GM18511 (cell line): ENCODE measurements at regions not wholly inside any gene's neighbourhood (a gene's known extent, or its start where the extent isn't known, plus 50 kb on each side); places are given as distances from the start of the nearest gene placed in this dataset.
A peak's percentile ranks its signal among the peaks of the same experiment; 100 is the strongest.
"Not testable (repeated sequence)": the region's sequence is repeated elsewhere in the genome, so short reads cannot be mapped to it uniquely, and the experiment has no call there.

Experiments
- ATAC-seq: cut with Tn5 transposase; IDR thresholded peaks from one replicate; pipeline ENCODE4 v1.9.1; 2021; ENCODE audit warnings: mild to moderate bottlenecking, moderate library complexity; ENCODE audit not compliant: unreplicated experiment

- ATAC-seq = no peak
Observed at GRCh38 chr1:25134307-25134706, 98.0 kb downstream of the SYF2 start.

- ATAC-seq = no peak
Observed at GRCh38 chr1:25131794-25132193, 100.5 kb downstream of the SYF2 start.

- no peak for ATAC-seq
Observed at GRCh38 chr1:25130895-25131294, 101.4 kb downstream of the SYF2 start.

GRCh38 chr1:25129380-25129779, 102.9 kb downstream of the SYF2 start:
- no peak for ATAC-seq

- ATAC-seq = peak; percentile 63
Observed at GRCh38 chr1:25128121-25128621, 104.1 kb downstream of the SYF2 start.

- no peak for ATAC-seq
Observed at GRCh38 chr1:25126562-25126961, 105.7 kb downstream of the SYF2 start.

GRCh38 chr1:25123551-25123950, 108.8 kb downstream of the SYF2 start:
- ATAC-seq = no peak

- no peak for ATAC-seq
Observed at GRCh38 chr1:25122747-25123146, 109.6 kb downstream of the SYF2 start.

- ATAC-seq = no peak
Observed at GRCh38 chr1:25120281-25120680, 112.0 kb downstream of the SYF2 start.

GRCh38 chr1:25118546-25118945, 113.8 kb downstream of the SYF2 start:
- no peak for ATAC-seq

- no peak for ATAC-seq
Observed at GRCh38 chr1:25117233-25117823, 115.0 kb downstream of the SYF2 start.

GRCh38 chr1:25116832-25117231, 115.5 kb downstream of the SYF2 start:
- ATAC-seq = no peak

GRCh38 chr1:25116117-25116516, 116.2 kb downstream of the SYF2 start:
- ATAC-seq = not testable (repeated sequence)

GRCh38 chr1:25113731-25114130, 118.6 kb downstream of the SYF2 start:
- ATAC-seq = no peak

GRCh38 chr1:25113086-25113485, 119.2 kb downstream of the SYF2 start:
- no peak for ATAC-seq

GRCh38 chr1:25112400-25112799, 119.9 kb downstream of the SYF2 start:
- no peak for ATAC-seq

GRCh38 chr1:25111706-25112105, 120.6 kb downstream of the SYF2 start:
- ATAC-seq = no peak

- no peak for ATAC-seq
Observed at GRCh38 chr1:25110485-25110884, 121.8 kb downstream of the SYF2 start.

GRCh38 chr1:25110036-25110435, 122.3 kb downstream of the SYF2 start:
- no peak for ATAC-seq

- no peak for ATAC-seq
Observed at GRCh38 chr1:25109531-25109951, 122.8 kb downstream of the SYF2 start.

- ATAC-seq = no peak
Observed at GRCh38 chr1:25107643-25108010, 124.7 kb downstream of the SYF2 start.

- ATAC-seq = no peak
Observed at GRCh38 chr1:25106976-25107642, 125.2 kb downstream of the SYF2 start.

GRCh38 chr1:25106352-25106751, 126.0 kb downstream of the SYF2 start:
- ATAC-seq = no peak
